K562 (cell line): ENCODE measurements at regions not wholly inside any gene's neighbourhood (a gene's known extent, or its start where the extent isn't known, plus 50 kb on each side); places are given as distances from the start of the nearest gene placed in this dataset.

Experiments
- ATAC-seq: fragments of 200-7000 bp; cut with Tn5 transposase; 3 replicates; pipeline ENCODE4 v1.9.1; 2020; ENCODE audit warnings: moderate library complexity
- BruUV-seq: library from RNA; stranded (reverse); fragments of 400-500 nt; replicated peaks from 2 replicates; lab custom pipeline; 2021; lab: Mats Ljungman, UMichigan
- CTCF ChIA-PET: fragments of 300-600 bp; formaldehyde crosslinking; extraction: SDS; loops from one replicate; lab custom pipeline; 2021; ENCODE audit warnings: low intra/inter-chr PET ratio; lab: Yijun Ruan, JAX
- POLR2A ChIA-PET: fragments of 300-600, 350-650 bp; sonication (Branson Sonifier 250); formaldehyde crosslinking; extraction: SDS; loops from one replicate; lab custom pipeline; 2021; ENCODE audit warnings: antibody characterized with exemption, inconsistent platforms; lab: Yijun Ruan, JAX
- DNase-seq, 4 experiments: peaks; one replicate each; pipeline versions ENCODE4 v3.0.0 to v3.0.0-alpha.2; 2011 to 2018; ENCODE audit warnings: low spot score in 3 of 4, mixed read lengths in 3 of 4; ENCODE audit errors: extremely low read depth in 1 of 4
- FAIRE-seq: peaks from 2 replicates; lab custom pipeline; 2011; peaks lifted over from hg19 to GRCh38; lab: Jason Lieb, UNC
- H2AFZ ChIP-seq: 2 replicates; pipeline ENCODE4 v1.6.0; 2011; ENCODE audit warnings: low read depth, low read length, control low read depth, inconsistent platforms
- H3K27ac ChIP-seq: fragments of 200-600 bp; 3 replicates; pipeline ENCODE4 v1.8.0; 2011; ENCODE audit warnings: low read depth, mild to moderate bottlenecking, control low read depth, inconsistent platforms, low read length, moderate library complexity, mixed read lengths; ENCODE audit errors: extremely low read depth
- H3K27me3 ChIP-seq, 2 experiments: fragments of 300-600 bp in 1 of 2; 2 replicates in 1 of 2; 3 replicates in 1 of 2; pipeline versions ENCODE4 v1.6.0 to v1.8.0; 2011; ENCODE audit warnings: inconsistent platforms in 2 of 2, low read length in 2 of 2, mild to moderate bottlenecking in 1 of 2, mixed read lengths in 1 of 2, moderate library complexity in 1 of 2; ENCODE audit not compliant: control insufficient read depth in 2 of 2, insufficient read depth in 2 of 2
- H3K36me3 ChIP-seq: fragments of 300-600 bp; 3 replicates; pipeline ENCODE4 v1.8.0; 2011; ENCODE audit warnings: mild to moderate bottlenecking, low read length, inconsistent platforms; ENCODE audit not compliant: control insufficient read depth, insufficient read depth
- H3K4me1 ChIP-seq, 2 experiments: fragments of 200-600 bp in 1 of 2; replicated peaks in 1 of 2; 2 replicates in 1 of 2; 3 replicates in 1 of 2; pipeline versions ENCODE4 v1.5.1 to v1.8.0; 2011; ENCODE audit warnings: inconsistent platforms in 2 of 2, low read length in 2 of 2, mild to moderate bottlenecking in 1 of 2, mixed read lengths in 1 of 2, moderate library complexity in 1 of 2; ENCODE audit not compliant: control insufficient read depth in 2 of 2, insufficient read depth in 2 of 2
- H3K4me2 ChIP-seq: 2 replicates; pipeline ENCODE4 v1.6.1; 2011; ENCODE audit warnings: low read length, control low read depth, inconsistent platforms, mixed read lengths; ENCODE audit not compliant: insufficient read depth
- H3K4me3 ChIP-seq: fragments of 200-600 bp; sonication (generic), shearing (Covaris generic); 2 replicates; pipeline ENCODE4 v1.5.1; 2016; ENCODE audit warnings: control low read depth, inconsistent platforms
- H3K79me2 ChIP-seq: fragments of 200-600 bp; 3 replicates; pipeline ENCODE4 v1.8.0; 2011; ENCODE audit warnings: low read length, inconsistent platforms; ENCODE audit not compliant: control insufficient read depth, insufficient read depth
- H3K9ac ChIP-seq, 2 experiments: 2 replicates each; pipeline versions ENCODE4 v1.6.0 to v1.6.1; 2011; ENCODE audit warnings: low read depth in 2 of 2, low read length in 2 of 2, control low read depth in 1 of 2, inconsistent platforms in 1 of 2, mild to moderate bottlenecking in 1 of 2, mixed read lengths in 1 of 2; ENCODE audit not compliant: insufficient read depth in 1 of 2
- H3K9me1 ChIP-seq: one replicate; pipeline ENCODE4 v1.6.0; 2011; ENCODE audit warnings: inconsistent platforms, mild to moderate bottlenecking, low read length, moderate library complexity; ENCODE audit not compliant: control insufficient read depth, insufficient read depth
- H3K9me3 ChIP-seq: replicated peaks from 2 replicates; pipeline ENCODE4 v1.5.1; 2011; ENCODE audit warnings: low read depth, low read length, inconsistent platforms; ENCODE audit not compliant: control insufficient read depth, insufficient read depth
- H4K20me1 ChIP-seq: replicated peaks from 2 replicates; pipeline ENCODE4 v1.6.1; 2011; ENCODE audit warnings: low read length, inconsistent platforms, mixed read lengths; ENCODE audit not compliant: control insufficient read depth, insufficient read depth
- JUND ChIP-seq, 2 experiments: IDR thresholded peaks; 2 replicates in 1 of 2; 3 replicates in 1 of 2; pipeline ENCODE4 v1.6.1; 2011; ENCODE audit warnings: borderline replicate concordance in 2 of 2, low read depth in 2 of 2, low read length in 2 of 2, improper control_type of control experiment in 1 of 2, missing biosample characterization in 1 of 2, missing genetic modification characterization in 1 of 2, missing genetic modification reagents in 1 of 2
- STAG1 ChIP-seq: sonication (generic); formaldehyde crosslinking; IDR thresholded peaks from 2 replicates; pipeline ENCODE4 v1.5.0; 2020; ENCODE audit warnings: missing genetic modification reagents, borderline replicate concordance
- TRIM28 ChIP-seq: fragments of 450-650 bp; IDR thresholded peaks from 2 replicates; pipeline ENCODE4 v1.6.1; 2017
- ZNF79 ChIP-seq: fragments of 250-450 bp; sonication (Bioruptor Pico); IDR thresholded peaks from 2 replicates; pipeline ENCODE4 v1.4.0; 2020; ENCODE audit warnings: low read depth, mild to moderate bottlenecking, moderate library complexity
- WGBS: fragments of 100-300 bp; shearing (Covaris generic); methylation state at CpG from one replicate; pipeline ENCODE4 v1.1.6; 2016; ENCODE audit warnings: low coverage, mixed read lengths; ENCODE audit not compliant: insufficient coverage; ENCODE audit errors: missing lambda C conversion rate; 5-methylcytosine and 5-hydroxymethylcytosine counted together
- in situ Hi-C: fragments of 300-500 bp; cut with MboI; formaldehyde crosslinking; loops from 4 replicates; pipeline ENCODE4 v1.15.0; 2018; ENCODE audit warnings: inconsistent platforms, mixed read lengths
- intact Hi-C: fragments of 100-400 bp; cut with micrococcal nuclease; formaldehyde crosslinking; loops from 2 replicates; pipeline ENCODE4 v1.14.2; 2022
- TF ChIP-seq, protein P1 (sequence below): fragments of 250-450 bp; sonication (Bioruptor Pico); IDR thresholded peaks from 2 replicates; pipeline ENCODE4 v1.5.0; 2020; ENCODE audit warnings: mild to moderate bottlenecking
- TF ChIP-seq, protein P2 (sequence below): sonication (generic); formaldehyde crosslinking; IDR thresholded peaks from 2 replicates; pipeline ENCODE4 v1.8.1; 2023; ENCODE audit warnings: mild to moderate bottlenecking, missing genetic modification reagents

DNA sequence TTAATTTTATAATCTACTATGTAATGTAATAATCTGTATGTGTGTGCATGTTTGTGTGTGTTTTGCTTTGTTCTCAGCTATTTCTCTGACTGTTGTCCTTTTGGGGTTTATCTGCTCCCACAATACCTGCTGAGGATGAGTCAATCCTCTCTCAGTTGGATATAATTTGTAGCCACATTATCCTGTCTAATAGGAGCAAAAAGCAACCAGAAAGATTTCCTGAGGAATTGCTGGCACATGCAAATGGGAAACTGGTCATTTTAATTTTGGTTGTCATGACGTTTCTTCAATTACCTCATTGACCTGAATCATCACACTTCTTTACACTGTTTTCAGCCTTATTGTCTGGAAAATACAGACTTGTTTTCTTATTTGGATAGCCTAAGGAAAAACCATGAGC is 488.4 kb downstream of the KLF5 start:
- ATAC-seq (no peak), FAIRE-seq (no peak), DNase-seq (no peak)
- no peak overlapping the region for H3K9ac ChIP-seq
- intact Hi-C loops, result no loop called here
- H3K79me2 ChIP-seq, result no peaks in the 10 kb centered on the region
- H3K4me2 ChIP-seq, result no peak overlapping the region
- no peak overlapping the region for H3K4me3 ChIP-seq
- BruUV-seq, result no TSS peak
- no peaks in the 10 kb centered on the region for H3K4me1 ChIP-seq
- POLR2A ChIA-PET, result no interaction called here
- no peak overlapping the region for H3K27ac ChIP-seq
- no peak for TF ChIP-seq ZNF79 (CRISPR knock-in tag)
- no peaks in the 10 kb centered on the region for H3K36me3 ChIP-seq
- H3K27me3 ChIP-seq, result no peaks in the 10 kb centered on the region
- H3K9me3 ChIP-seq, result no peaks in the 10 kb centered on the region
- H3K9me1 ChIP-seq, result no peaks in the 10 kb centered on the region
- CTCF ChIA-PET, result no interaction called here
- in situ Hi-C loops, result no loop called here
- H2AFZ ChIP-seq, result no peak overlapping the region
- H4K20me1 ChIP-seq, result no peaks in the 10 kb centered on the region
- WGBS, result 0% methylated on average over 1 of the region's 1 CpG

- Histone ChIP-seq H3K4me1 (no peaks in the 10 kb centered on the region), H4K20me1 (no peaks in the 10 kb centered on the region), H3K4me2 (no peak overlapping the region), H3K9me3 (no peaks in the 10 kb centered on the region), H2AFZ (no peak overlapping the region), H3K9me1 (no peaks in the 10 kb centered on the region), H3K4me3 (no peak overlapping the region), H3K36me3 (no peaks in the 10 kb centered on the region), H3K27ac (no peak overlapping the region), H3K9ac (no peak overlapping the region), H3K79me2 (no peaks in the 10 kb centered on the region), H3K27me3 (no peaks in the 10 kb centered on the region)
- intact Hi-C loops (no loop called here), in situ Hi-C loops (no loop called here)
- TF ChIP-seq STAG1 (no peak), JUND (IDR thresholded peaks at IDR 0.05; ENCODE audit: borderline replicate concordance, low read depth, low read length) (no peak), JUND (tag; IDR thresholded peaks at IDR 0.05; ENCODE audit: borderline replicate concordance, low read depth, low read length) (no peak), TRIM28 (no peak)
- TF ChIP-seq, protein P1, sequence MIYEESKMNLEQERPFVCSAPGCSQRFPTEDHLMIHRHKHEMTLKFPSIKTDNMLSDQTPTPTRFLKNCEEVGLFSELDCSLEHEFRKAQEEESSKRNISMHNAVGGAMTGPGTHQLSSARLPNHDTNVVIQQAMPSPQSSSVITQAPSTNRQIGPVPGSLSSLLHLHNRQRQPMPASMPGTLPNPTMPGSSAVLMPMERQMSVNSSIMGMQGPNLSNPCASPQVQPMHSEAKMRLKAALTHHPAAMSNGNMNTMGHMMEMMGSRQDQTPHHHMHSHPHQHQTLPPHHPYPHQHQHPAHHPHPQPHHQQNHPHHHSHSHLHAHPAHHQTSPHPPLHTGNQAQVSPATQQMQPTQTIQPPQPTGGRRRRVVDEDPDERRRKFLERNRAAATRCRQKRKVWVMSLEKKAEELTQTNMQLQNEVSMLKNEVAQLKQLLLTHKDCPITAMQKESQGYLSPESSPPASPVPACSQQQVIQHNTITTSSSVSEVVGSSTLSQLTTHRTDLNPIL (CRISPR knock-in tag), result no peak
- TF ChIP-seq, protein P2, sequence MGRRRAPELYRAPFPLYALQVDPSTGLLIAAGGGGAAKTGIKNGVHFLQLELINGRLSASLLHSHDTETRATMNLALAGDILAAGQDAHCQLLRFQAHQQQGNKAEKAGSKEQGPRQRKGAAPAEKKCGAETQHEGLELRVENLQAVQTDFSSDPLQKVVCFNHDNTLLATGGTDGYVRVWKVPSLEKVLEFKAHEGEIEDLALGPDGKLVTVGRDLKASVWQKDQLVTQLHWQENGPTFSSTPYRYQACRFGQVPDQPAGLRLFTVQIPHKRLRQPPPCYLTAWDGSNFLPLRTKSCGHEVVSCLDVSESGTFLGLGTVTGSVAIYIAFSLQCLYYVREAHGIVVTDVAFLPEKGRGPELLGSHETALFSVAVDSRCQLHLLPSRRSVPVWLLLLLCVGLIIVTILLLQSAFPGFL (CRISPR knock-in tag), result no peak
- DNase-seq (no peak), FAIRE-seq (no peak), ATAC-seq (no peak)
- 0% methylated on average over 1 of the region's 1 CpG for WGBS
- CTCF ChIA-PET, result no interaction called here
- no TSS peak for BruUV-seq
- POLR2A ChIA-PET, result no interaction called here
Measured at GRCh38 chr13:73544175-73544574, 485.4 kb downstream of the KLF5 start.
